WTC11 (cell line): ENCODE measurements at regions not wholly inside any gene's neighbourhood (a gene's known extent, or its start where the extent isn't known, plus 50 kb on each side); places are given as distances from the start of the nearest gene placed in this dataset.

Experiments used
- ATAC-seq: fragments of 200-7000 bp; cut with Tn5 transposase; 2 replicates; pipeline ENCODE4 v1.10.0; 2021; ENCODE audit warnings: mild to moderate bottlenecking, moderate library complexity
- CTCF ChIA-PET: fragments of 300-600 bp; sonication (Branson Sonifier 250); formaldehyde crosslinking; loops from one replicate; lab custom pipeline; 2021; ENCODE audit warnings: antibody characterized with exemption; lab: Charles Lee
- POLR2A ChIA-PET: fragments of 350-600 bp; sonication (Branson Sonifier 250); formaldehyde crosslinking; loops from one replicate; lab custom pipeline; 2021; ENCODE audit warnings: antibody characterized with exemption; lab: Charles Lee
- DNase-seq: peaks from one replicate; pipeline ENCODE4 v3.0.0; 2021; ENCODE audit warnings: low spot score
- H3K27ac Mint-ChIP-seq: 2 replicates; pipeline ENCODE4 v1.8.0; 2021; ENCODE audit warnings: mixed read lengths
- H3K27me3 Mint-ChIP-seq: 2 replicates; pipeline ENCODE4 v1.8.0; 2021; ENCODE audit warnings: low read depth, mild to moderate bottlenecking, moderate library complexity, mixed read lengths
- H3K36me3 Mint-ChIP-seq: 2 replicates; pipeline ENCODE4 v1.8.0; 2021; ENCODE audit warnings: mixed read lengths
- H3K4me1 Mint-ChIP-seq: 2 replicates; pipeline ENCODE4 v1.8.0; 2022; ENCODE audit warnings: mixed read lengths
- H3K4me3 Mint-ChIP-seq: 2 replicates; pipeline ENCODE4 v1.8.0; 2021; ENCODE audit warnings: mild to moderate bottlenecking, moderate library complexity, mixed read lengths
- H3K9me3 Mint-ChIP-seq: 2 replicates; pipeline ENCODE4 v1.8.0; 2021; ENCODE audit warnings: mixed read lengths
- ATF2 ChIP-seq: sonication (generic); formaldehyde crosslinking; IDR thresholded peaks from 2 replicates; pipeline ENCODE4 v1.8.1; 2022; ENCODE audit warnings: low read depth, missing genetic modification reagents, borderline replicate concordance
- ATF3 ChIP-seq: sonication (generic); formaldehyde crosslinking; conservative IDR thresholded peaks from 2 replicates; pipeline ENCODE4 v1.8.1; 2022; ENCODE audit warnings: mild to moderate bottlenecking, missing genetic modification reagents
- CBFB ChIP-seq: sonication (generic); formaldehyde crosslinking; IDR thresholded peaks from 2 replicates; pipeline ENCODE4 v1.8.1; 2022; ENCODE audit warnings: mild to moderate bottlenecking, low read depth, missing genetic modification reagents
- CREM ChIP-seq: sonication (generic); formaldehyde crosslinking; IDR thresholded peaks from 2 replicates; pipeline ENCODE4 v1.8.1; 2022; ENCODE audit warnings: mild to moderate bottlenecking, missing genetic modification reagents, moderate library complexity
- E2F5 ChIP-seq: sonication (generic); formaldehyde crosslinking; IDR thresholded peaks from 2 replicates; pipeline ENCODE4 v1.8.1; 2022; ENCODE audit warnings: mild to moderate bottlenecking, moderate library complexity, missing genetic modification reagents
- ERG ChIP-seq: fragments of 250-450 bp; sonication (Bioruptor Pico); IDR thresholded peaks from 2 replicates; pipeline ENCODE4 v1.8.0; 2021; ENCODE audit warnings: mild to moderate bottlenecking
- FOXP1 ChIP-seq: sonication (generic); formaldehyde crosslinking; IDR thresholded peaks from 2 replicates; pipeline ENCODE4 v1.8.0; 2022; ENCODE audit warnings: missing genetic modification reagents, mild to moderate bottlenecking, moderate library complexity, borderline replicate concordance
- MLX ChIP-seq: sonication (generic); formaldehyde crosslinking; IDR thresholded peaks from 2 replicates; pipeline ENCODE4 v1.8.1; 2023; ENCODE audit warnings: mild to moderate bottlenecking, missing genetic modification reagents, moderate library complexity
- MYBL2 ChIP-seq: sonication (generic); formaldehyde crosslinking; IDR thresholded peaks from 2 replicates; pipeline ENCODE4 v1.8.1; 2023; ENCODE audit warnings: mild to moderate bottlenecking, moderate library complexity, missing genetic modification reagents
- NFATC4 ChIP-seq: fragments of 250-450 bp; sonication (Bioruptor Pico); IDR thresholded peaks from 2 replicates; pipeline ENCODE4 v1.9.0; 2021; ENCODE audit warnings: mild to moderate bottlenecking
- NR1H2 ChIP-seq: sonication (generic); formaldehyde crosslinking; IDR thresholded peaks from 2 replicates; pipeline ENCODE4 v1.9.0; 2021; ENCODE audit warnings: mild to moderate bottlenecking, moderate library complexity, missing genetic modification reagents
- RELA ChIP-seq: sonication (generic); formaldehyde crosslinking; IDR thresholded peaks from 2 replicates; pipeline ENCODE4 v1.8.1; 2022; ENCODE audit warnings: missing genetic modification reagents, mild to moderate bottlenecking, borderline replicate concordance
- SMAD4 ChIP-seq: sonication (generic); formaldehyde crosslinking; IDR thresholded peaks from 2 replicates; pipeline ENCODE4 v1.8.0; 2022; ENCODE audit warnings: mild to moderate bottlenecking, missing genetic modification reagents
- SOX15 ChIP-seq: fragments of 250-450 bp; sonication (Bioruptor Pico); IDR thresholded peaks from 2 replicates; pipeline ENCODE4 v1.9.0; 2021; ENCODE audit warnings: mild to moderate bottlenecking
- TCF7 ChIP-seq: sonication (generic); formaldehyde crosslinking; IDR thresholded peaks from 2 replicates; pipeline ENCODE4 v1.8.0; 2022; ENCODE audit warnings: mild to moderate bottlenecking, low read depth, missing genetic modification reagents, moderate library complexity
- TEAD1 ChIP-seq: sonication (generic); formaldehyde crosslinking; IDR thresholded peaks from 2 replicates; pipeline ENCODE4 v1.8.0; 2022; ENCODE audit warnings: mild to moderate bottlenecking, missing genetic modification reagents
- TEAD4 ChIP-seq: sonication (generic); formaldehyde crosslinking; IDR thresholded peaks from 2 replicates; pipeline ENCODE4 v1.8.0; 2022; ENCODE audit warnings: mild to moderate bottlenecking, missing genetic modification reagents
- TP53 ChIP-seq: sonication (generic); formaldehyde crosslinking; IDR thresholded peaks from 2 replicates; pipeline ENCODE4 v1.8.1; 2023; ENCODE audit warnings: mild to moderate bottlenecking, missing genetic modification reagents
- ZBTB21 ChIP-seq: sonication (generic); formaldehyde crosslinking; IDR thresholded peaks from 2 replicates; pipeline ENCODE4 v1.8.1; 2023; ENCODE audit warnings: mild to moderate bottlenecking, missing genetic modification reagents, borderline replicate concordance
- ZNF138 ChIP-seq: sonication (generic); formaldehyde crosslinking; conservative IDR thresholded peaks from 2 replicates; pipeline ENCODE4 v1.8.1; 2022; ENCODE audit warnings: mild to moderate bottlenecking, moderate library complexity, missing genetic modification reagents
- ZNF219 ChIP-seq: sonication (generic); formaldehyde crosslinking; IDR thresholded peaks from 2 replicates; pipeline ENCODE4 v1.8.0; 2023; ENCODE audit warnings: missing genetic modification reagents, mild to moderate bottlenecking, borderline replicate concordance
- ZNF423 ChIP-seq: fragments of 250-450 bp; sonication (Bioruptor Pico); IDR thresholded peaks from 2 replicates; pipeline ENCODE4 v2.1.2; 2022; ENCODE audit warnings: mild to moderate bottlenecking, moderate library complexity
- ZNF512 ChIP-seq: sonication (generic); formaldehyde crosslinking; IDR thresholded peaks from 2 replicates; pipeline ENCODE4 v1.8.1; 2022; ENCODE audit warnings: missing genetic modification reagents, borderline replicate concordance

GRCh38 chr21:14694817-14695216 is 148.7 kb upstream of the SAMSN1 start:
- DNase-seq = no peak
- Mint-ChIP-seq H3K4me1 (peaks cover 6% of the 10 kb centered on the region), H3K36me3 (no peaks in the 10 kb centered on the region), H3K9me3 (peaks cover 1% of the 10 kb centered on the region), H3K4me3 (no peak overlapping the region), H3K27me3 (no peaks in the 10 kb centered on the region; the same call in 1 of the 2 replicates), H3K27ac (no peak overlapping the region)
- no peak for TF ChIP-seq RELA
- TF ChIP-seq ZNF138 (CRISPR knock-in tag) = no peak
- TF ChIP-seq NR1H2 = no peak
- no peak for TF ChIP-seq ZNF423
- no peak for TF ChIP-seq CREM (CRISPR knock-in tag)
- no peak for TF ChIP-seq TCF7
- no peak for TF ChIP-seq ATF3 (CRISPR knock-in tag)
- TF ChIP-seq SOX15 (CRISPR knock-in tag) = no peak
- no peak for ATAC-seq
- POLR2A ChIA-PET = no interaction called here
- CTCF ChIA-PET = no interaction called here

- no peak for ATAC-seq
- Mint-ChIP-seq H3K36me3 (peaks cover 2% of the 10 kb centered on the region; the same call in 1 of the 2 replicates), H3K9me3 (peaks cover 10% of the 10 kb centered on the region), H3K27ac (no peak overlapping the region), H3K4me3 (no peak overlapping the region), H3K27me3 (no peaks in the 10 kb centered on the region; the same call in 1 of the 2 replicates), H3K4me1 (peaks cover 14% of the 10 kb centered on the region)
- ChIA-PET CTCF (no interaction called here), POLR2A (no interaction called here)
- TF ChIP-seq NFATC4 (CRISPR knock-in tag) = no peak
- TF ChIP-seq CBFB = no peak
- TF ChIP-seq ZNF512 (CRISPR knock-in tag) = no peak
- TF ChIP-seq ERG (CRISPR knock-in tag) = no peak
- TF ChIP-seq ZBTB21 (CRISPR knock-in tag) = no peak
- DNase-seq = no peak
These were observed 147.9 kb upstream of the SAMSN1 start for GRCh38 chr21:14693997-14694396.

- no peak for ATAC-seq
- no peaks in the 10 kb centered on the region; the same call in 1 of the 2 replicates for H3K27me3 Mint-ChIP-seq
- no peak for TF ChIP-seq E2F5 (CRISPR knock-in tag)
- no peak for TF ChIP-seq SMAD4
- TF ChIP-seq, all 79 proteins: peak for 0
- Mint-ChIP-seq H3K4me1 (peaks cover 22% of the 10 kb centered on the region), H3K4me3 (no peak overlapping the region), H3K27ac (peak overlapping the region; percentile 42; the same call in 1 of the 2 replicates), H3K9me3 (peaks cover 15% of the 10 kb centered on the region), H3K36me3 (peaks cover 2% of the 10 kb centered on the region; the same call in 1 of the 2 replicates)
- ChIA-PET POLR2A (no interaction called here), CTCF (no interaction called here)
- no peak for DNase-seq
These were observed 145.8 kb upstream of the SAMSN1 start for GRCh38 chr21:14691914-14692313.

- DNase-seq = no peak
- Mint-ChIP-seq H3K9me3 (peaks cover 15% of the 10 kb centered on the region), H3K36me3 (peaks cover 2% of the 10 kb centered on the region; the same call in 1 of the 2 replicates), H3K4me3 (no peak overlapping the region), H3K27me3 (no peaks in the 10 kb centered on the region; the same call in 1 of the 2 replicates), H3K4me1 (peaks cover 22% of the 10 kb centered on the region), H3K27ac (no peak overlapping the region)
- ATAC-seq = no peak
- CTCF ChIA-PET = no interaction called here
- POLR2A ChIA-PET = no interaction called here
- TF ChIP-seq FOXP1 (CRISPR knock-in tag) (no peak), CBFB (no peak), ZNF138 (CRISPR knock-in tag) (no peak), ZNF219 (CRISPR knock-in tag) (no peak), MYBL2 (CRISPR knock-in tag) (no peak), ATF2 (CRISPR knock-in tag) (no peak), MLX (CRISPR knock-in tag) (no peak), TEAD1 (no peak), SMAD4 (no peak), TEAD4 (CRISPR knock-in tag) (no peak), TP53 (CRISPR knock-in tag) (no peak)
These were observed 144.8 kb upstream of the SAMSN1 start for GRCh38 chr21:14690886-14691285.
